Stimulated activated CD4-positive, alpha-beta T cell treated with anti-CD3 and anti-CD28 coated beads, TNF-alpha, amount 100 ng/mL, for 24 hours (primary cell): ENCODE measurements at regions not wholly inside any gene's neighbourhood (a gene's known extent, or its start where the extent isn't known, plus 50 kb on each side); places are given as distances from the start of the nearest gene placed in this dataset.
"Not testable (repeated sequence)": the region's sequence is repeated elsewhere in the genome, so short reads cannot be mapped to it uniquely, and the experiment has no call there.

Experiments used
- DNase-seq, 3 experiments: peaks; one replicate each; pipeline ENCODE4 v3.0.0-alpha.2; 2020; ENCODE audit warnings: low read depth in 3 of 3

DNA sequence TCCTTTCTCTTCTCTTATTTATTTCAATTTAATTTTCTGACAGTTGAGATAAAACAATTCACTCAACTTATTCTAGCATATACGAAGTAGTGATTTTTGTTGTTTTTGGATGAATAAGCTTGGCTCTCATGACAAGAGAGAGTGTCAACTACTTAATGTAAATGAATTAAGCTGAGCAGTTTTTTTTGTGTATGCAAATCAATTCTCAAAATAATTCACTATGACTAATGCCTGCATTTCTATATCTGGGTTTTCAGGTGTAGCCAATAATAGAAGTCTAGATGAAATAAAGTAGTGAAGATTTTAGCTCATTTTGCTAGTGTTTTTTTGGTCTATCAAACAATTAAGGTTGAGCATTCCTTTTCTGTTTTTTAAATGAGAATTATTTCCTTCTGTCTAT lies 1354.0 kb downstream of the CDH8 start:
- DNase-seq: no peak

DNA sequence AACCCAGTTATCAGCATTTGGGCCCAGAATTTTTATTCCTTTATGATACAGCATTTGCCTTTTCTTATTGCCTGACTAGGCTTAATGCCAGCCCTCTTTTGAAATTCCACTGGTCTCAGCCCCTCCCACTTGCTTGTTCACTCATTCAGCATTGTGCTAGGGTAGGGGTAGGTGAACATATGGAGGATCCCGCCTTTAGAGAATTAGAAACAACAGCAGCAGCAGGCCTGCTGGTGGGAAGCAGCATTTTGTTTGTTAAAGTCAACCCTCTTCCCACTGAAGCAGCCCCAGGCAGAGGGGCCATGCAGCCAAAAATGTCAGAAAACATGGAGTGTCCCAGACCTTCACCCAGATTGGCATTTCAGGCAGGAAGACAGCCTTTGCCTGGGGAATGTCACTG lies 1355.2 kb downstream of the CDH8 start:
- DNase-seq: no peak

DNA sequence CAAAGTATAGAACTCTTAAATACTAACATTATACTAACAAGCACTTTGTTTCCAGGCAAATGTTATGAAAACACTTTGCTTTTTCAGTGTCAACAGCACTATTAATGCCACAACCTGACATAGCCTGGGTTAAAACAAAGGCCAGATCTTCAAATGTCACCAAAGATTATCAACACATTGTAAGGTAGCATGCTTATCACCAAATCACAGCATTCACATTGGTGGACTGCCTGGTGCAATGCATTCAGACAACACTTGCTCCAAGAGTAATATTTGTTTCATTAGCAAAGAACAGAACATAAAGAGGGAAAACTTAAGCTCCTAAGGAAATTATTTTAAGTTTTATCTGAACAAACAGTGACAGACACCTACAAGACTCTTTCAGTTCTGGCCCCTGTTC lies 1361.2 kb downstream of the CDH8 start:
- no peak for DNase-seq

DNA sequence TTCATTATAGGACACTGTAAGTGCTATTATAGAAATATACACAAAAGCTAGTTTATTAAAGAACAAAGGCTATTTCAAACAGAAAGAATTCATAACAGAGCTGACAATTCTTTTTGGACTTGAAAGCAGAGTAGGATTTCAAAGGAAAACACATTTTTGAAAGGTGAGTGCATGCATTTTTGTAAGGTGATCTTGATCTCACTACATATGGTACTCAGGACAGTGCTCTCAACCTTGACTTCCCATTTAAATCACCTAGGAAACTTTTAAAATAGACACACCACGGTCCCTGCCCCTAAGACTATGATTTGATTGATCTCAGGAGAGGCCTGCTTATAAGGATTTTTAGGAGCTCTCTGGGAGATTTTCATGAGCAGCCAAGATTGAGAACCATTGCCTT lies 1362.0 kb downstream of the CDH8 start:
- no peak for DNase-seq

DNA sequence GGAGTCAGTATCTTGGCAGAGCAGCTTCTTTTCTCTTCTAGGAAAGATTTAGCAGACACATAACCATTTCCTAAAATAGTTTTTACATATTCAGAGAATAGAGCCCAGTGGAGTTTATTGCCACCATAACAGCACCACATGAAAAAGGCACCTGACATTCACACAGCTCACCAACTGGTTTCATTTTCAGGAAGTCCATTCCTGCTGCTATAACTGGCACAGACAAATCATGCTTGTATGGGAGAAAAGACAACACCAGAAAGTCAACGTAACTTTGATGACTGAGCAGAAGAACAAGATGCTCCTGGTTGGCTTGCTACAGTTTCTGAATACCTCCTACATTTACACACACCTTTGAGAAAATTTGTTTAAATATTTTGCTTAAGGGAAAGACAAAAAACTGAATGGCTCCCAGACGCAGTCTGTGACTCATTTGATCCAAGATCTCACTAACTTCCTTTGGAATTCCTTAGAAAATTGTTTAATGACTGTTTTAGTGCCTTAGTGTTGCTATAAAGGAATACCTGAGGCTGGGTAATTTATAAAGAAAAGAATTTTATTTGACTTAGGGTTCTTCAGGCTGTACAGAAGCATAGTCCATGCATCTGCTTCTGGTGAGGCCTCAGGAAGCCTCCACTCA lies 1380.6 kb downstream of the CDH8 start:
- DNase-seq: no peak

DNA sequence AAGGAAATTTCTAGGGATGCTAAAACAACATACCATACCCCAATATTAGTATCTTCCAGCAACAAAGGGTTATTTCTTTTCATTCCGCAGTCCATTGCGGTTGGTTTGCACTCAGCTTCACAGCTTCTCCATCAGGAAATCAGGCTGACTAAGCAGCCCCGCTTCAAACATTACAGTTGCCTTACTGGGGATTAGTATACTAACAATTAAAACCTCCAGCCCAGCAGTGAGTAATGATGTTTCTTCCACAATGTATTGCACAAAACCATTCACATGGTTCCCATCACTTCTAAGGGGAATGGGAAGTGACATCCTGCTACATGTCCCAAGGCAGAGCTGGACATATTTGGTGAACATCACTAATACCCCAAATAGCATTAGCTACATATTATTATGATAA lies 1384.9 kb downstream of the CDH8 start:
- no peak for DNase-seq

DNA sequence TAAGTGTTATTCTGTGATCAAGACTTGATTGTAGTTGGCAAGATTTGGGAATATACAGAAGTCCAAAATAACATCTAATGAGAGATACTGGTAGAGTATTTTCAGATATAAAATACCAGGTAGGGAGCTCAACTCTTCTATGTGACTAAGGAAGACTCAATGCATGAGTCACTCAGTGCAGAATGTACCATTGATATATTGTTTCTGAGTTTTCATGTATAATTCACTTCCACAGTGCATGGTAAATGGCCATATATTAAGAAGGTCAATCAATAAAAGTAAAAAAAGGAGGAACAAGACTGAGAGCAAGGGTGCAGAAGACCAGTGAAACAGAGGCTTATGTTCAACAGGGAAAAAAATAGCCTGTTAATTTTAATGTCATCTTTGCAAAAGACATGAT lies 1387.9 kb downstream of the CDH8 start:
- DNase-seq: no peak

DNA sequence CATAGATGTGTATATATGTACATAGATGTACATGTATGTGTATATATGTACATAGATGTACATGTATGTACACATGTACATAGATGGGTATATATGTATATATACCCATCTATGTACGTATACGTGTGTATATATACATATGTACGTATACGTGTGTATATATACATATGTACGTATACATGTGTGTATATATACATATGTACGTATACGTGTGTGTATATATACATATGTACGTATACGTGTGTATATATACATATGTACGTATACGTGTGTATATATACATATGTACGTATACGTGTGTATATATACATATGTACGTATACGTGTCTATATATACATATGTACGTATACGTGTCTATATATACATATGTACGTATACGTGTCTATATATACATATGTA lies 1388.8 kb downstream of the CDH8 start:
- not testable (repeated sequence) for DNase-seq

DNA sequence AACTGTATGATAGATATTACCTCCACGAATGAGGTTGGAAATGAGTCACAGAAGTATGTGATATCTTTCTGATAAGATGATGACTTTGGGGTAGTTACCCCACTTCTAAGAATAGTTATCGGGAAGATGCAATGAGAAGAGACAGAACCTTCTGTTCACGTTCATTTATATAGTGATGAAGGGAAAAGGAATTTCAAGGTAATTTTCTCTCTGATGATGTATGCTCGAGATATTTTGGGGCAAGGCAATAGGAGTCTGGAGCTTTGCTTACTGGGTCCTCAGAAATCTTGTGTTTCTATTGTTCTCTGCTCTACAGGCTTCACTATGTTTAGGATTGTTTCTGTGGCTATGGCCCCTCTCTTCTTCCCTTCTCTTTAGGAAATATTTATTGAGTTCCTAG lies 1389.6 kb downstream of the CDH8 start:
- DNase-seq: no peak

DNA sequence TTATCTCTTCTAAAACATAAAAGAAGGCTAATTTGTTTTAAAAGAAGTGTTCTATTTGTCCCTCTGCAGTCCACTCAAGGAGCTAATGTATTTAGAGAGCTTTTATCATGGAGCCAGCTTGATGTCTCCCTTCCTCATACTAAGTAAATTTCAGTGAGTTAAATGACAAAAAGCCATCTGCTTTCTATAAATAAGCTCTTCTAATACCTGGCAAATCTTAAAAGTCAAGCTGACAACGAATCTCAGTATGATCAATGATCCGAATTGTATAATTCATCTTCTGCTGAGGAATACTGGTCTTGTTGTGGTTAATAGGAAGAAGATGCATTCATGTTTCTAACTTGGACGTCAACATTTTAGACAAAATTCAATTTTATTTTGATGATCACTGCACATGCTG lies 1390.7 kb downstream of the CDH8 start:
- DNase-seq: no peak

DNA sequence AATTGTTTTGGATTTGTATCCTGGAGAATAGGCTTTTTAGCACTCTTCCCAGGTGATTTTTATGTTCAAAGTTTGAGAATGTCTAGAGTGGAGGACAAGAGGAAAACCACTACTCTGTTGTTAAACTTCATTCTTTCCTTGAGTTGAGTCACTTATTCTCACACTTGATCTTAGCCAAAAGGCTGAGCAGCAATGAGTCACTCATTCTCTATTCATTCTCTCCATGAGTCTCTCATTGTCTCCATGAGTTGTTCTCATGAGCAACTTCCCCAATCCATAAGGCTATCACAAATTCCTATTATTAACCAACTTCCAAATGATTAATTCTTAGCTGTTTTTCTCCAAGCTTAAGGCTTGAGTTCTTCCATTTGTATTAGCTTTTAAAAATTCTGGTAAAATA lies 1393.3 kb downstream of the CDH8 start:
- no peak for DNase-seq

DNA sequence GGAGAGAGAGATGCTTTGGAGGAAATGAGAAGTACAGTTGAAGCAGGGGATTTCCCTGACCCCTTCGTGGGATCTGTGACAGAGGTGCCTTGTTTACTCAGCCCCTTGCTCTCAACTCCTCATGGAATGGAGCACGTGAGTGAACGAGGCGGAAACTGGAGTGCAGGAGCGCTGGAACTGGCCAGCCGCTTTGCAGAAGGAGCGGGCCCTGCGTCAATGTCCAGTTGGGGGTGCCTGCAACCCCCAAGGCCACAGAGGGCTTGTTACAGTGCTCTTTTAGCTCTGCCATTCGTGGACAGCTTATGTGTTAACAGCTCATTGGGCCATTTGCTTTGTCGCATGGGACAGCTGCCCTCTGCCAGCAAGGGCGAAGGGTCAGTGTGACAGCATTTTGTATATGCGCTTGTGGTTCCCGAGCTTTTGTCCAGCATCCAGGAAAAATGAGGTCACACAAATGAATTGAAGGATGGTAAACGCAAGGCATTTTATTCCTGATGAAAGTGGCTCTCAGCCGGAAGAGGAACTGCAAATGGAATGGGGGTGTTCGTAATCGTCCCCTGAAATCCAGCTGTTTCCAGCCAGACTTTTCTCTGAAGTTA lies 1395.1 kb downstream of the CDH8 start:
- DNase-seq: no peak

DNA sequence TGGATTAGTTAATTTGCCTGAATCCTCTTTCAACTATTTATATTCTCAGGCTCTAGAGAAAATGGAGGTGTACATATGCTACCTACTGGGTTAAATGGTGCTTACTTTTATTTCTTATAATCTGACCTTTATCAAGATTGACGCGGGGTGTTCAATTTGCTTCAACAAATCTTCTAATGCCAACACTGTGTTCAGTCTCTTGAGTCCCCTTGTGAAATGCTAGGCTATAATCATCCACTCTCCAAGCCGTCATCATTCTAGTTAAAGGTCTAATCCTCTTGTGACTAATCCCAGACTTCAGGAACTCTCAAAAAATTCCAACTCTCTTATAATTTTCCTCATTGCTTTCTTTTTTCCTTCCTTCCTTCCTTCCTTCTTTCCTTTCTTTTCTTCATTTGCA lies 1396.2 kb downstream of the CDH8 start:
- no peak for DNase-seq

DNA sequence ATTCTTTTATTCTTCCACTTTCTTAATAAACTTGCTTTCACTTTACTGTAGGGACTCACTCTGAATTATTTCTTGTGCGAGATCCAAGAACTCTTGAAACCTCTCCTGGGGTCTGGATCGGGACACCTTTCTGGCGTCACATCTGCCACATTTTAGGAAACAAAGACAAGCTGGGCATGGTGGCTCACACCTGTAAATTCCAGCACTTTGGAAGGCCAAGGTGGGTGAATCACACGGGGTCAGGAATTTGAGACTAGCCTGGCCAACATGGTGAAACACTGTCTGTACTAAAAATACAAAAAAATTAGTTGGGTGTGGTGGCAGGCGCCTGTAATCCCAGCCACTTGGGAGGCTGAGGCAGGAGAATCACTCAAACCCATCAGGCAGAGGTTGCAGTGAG lies 1399.6 kb downstream of the CDH8 start:
- not testable (repeated sequence) for DNase-seq

DNA sequence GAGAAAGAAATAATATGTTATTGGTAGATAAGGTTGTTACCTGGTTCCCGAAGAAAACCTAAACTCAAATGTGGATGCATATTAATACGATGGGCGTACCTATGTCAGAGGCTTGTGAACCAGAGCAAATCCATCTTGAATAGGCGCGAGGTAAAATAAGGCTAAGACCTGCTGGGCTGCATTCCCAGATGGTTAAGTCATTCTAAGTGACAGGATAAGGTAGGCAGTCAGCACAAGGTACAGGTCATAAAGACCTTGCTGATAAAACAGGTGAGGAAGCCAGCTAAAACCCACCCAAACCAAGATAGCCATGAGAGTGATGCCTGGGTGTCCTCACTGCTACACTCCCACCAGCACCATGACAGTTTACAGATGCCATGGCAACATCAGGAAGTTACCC lies 1400.1 kb downstream of the CDH8 start:
- DNase-seq: no peak

DNA sequence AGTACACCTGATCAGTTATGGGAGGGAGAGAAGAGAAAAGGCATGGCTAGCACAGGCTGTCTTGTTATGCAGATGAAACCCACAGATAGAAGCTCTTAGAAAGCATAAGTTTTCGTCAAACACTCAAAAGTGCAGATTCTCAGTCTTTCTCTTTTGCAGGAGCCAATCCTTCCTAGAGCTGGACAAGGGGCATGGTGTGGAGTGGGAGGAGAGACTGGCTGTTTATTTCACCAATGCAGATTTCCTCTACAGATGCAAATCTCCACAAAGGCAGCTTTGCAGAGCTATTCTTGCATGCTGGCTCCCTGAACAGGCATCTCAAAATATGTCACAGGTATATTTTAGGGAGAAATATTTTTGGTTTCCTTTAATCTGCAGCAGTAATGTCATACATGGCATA lies 1400.7 kb downstream of the CDH8 start:
- DNase-seq: no peak

DNA sequence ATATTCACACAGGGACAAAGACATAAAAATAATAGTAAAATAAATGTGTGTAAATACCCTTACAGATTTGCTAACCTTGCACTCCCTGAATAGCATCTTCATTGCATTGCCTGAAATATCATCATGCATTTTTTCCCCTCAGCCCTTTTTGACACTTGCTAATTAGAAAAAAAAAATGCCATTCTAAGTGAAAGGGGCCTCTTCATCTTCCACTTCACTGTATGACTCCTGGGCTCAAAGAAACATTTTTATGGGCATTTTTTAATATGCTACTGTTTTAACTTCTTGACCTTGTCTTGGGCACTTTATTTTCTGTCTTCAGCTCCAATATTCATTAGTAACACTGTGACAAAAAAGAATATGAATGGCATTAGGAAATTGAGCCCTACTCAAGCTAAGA lies 1424.4 kb downstream of the CDH8 start:
- DNase-seq: no peak

DNA sequence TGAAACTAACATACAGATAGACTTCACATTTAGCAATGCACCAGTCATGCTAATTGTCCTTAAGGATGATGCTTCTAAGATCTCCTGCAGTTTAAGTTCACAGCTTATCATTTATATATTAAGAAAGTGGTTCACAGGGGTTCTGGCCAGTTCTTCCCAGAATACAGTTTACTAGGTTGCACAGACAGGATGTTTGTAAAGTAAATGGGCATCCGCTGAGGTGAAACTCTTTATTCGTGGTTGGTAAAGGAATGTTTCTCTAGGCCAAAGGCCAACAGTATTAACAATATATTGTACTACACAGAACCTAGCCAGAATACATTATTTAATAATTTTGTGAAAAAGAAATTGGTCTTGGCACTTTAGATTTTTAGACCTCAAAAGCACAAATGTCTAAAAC lies 1427.3 kb downstream of the CDH8 start:
- DNase-seq: no peak

DNA sequence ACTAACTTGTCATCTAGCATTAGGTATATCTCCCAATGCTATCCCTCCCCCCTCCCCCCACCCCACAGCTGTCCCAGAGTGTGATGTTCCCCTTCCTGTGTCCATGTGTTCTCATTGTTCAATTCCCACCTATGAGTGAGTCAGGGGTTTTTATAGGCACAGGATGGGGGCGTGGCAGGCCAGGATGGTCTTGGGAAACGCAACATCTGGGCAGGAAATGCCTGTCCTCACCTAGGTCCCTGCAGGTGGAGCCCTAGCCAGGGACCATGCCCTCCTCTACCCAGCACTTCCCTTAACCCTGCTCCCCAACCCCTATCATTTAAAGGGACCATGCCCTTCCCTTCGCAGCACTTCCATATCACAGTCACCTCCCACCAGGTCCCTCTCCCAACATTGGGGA lies 1430.6 kb downstream of the CDH8 start:
- DNase-seq: not testable (repeated sequence)

DNA sequence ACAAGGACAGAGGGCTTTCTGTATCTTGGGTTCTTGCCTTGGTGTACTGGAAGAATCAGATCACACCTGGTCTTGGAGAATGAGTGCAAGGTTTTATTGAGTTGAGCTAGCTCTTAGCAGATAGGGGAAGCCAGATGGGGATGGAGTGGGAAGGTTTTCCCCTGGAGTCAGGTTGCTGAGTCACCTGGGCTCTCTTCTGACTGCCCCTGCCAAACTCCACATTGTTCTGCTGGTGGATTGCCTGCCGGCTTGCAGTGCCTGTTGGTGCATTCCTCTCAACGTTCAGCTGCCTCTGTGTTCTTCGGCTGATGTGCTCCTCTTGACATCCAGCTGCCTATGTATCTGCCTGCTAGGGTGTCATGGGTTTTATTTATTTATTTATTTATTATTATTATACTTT lies 1431.1 kb downstream of the CDH8 start:
- DNase-seq: no peak

DNA sequence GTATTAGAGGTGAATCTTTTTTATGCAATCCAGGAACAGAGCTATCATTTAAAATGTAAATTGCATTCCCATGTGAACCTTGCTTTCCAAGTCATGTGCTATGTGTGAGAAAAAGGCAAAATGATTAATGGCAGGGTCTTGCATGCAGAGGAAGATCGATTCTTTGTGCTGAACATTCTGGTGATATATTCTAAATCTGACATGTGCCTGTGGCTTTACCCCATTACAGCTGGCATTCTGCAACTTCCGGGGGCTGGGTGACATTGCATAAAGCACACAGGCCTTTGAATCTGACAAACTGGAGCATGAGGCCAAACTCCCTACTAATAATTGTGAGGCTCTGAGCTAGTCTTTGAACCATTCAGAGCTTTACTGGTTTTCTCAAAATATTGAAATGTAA lies 1449.7 kb downstream of the CDH8 start:
- DNase-seq: no peak

DNA sequence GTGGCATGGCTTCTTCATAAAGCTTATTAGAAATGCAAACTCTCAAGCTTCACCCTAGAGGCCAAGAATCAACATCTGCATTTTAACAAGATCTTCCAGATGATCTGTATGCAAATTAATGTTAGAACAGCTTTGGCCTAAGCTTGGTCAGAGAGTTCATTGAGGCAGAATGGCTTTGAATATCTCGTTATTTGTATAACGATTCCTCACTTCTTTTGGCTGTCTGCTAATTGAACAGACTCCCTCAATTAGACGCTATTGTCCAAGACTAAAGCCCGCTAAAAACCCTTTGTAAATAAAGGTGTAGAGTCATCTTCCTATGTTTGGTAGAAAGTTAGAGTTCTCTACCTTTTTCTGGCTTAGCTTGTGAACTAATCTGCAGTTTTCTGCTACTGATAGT lies 1453.7 kb downstream of the CDH8 start:
- no peak for DNase-seq

DNA sequence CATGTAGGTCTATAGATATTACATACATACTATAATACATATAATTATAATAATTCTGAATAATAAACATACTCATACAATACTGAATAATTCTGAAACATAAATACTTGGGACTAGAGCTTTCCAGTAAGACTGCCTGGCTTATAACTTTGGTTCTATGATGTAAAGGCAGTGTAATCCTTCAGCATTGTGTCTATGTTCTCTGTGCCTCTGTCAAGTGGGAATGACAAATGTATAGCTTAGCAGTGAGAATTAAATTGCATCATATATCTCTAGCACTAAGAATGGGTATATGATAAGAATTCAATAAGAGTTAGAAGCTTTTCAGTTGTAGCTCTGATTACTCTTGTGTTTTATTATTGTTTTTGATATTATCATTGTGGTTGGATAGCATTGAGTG lies 1469.3 kb downstream of the CDH8 start:
- no peak for DNase-seq

DNA sequence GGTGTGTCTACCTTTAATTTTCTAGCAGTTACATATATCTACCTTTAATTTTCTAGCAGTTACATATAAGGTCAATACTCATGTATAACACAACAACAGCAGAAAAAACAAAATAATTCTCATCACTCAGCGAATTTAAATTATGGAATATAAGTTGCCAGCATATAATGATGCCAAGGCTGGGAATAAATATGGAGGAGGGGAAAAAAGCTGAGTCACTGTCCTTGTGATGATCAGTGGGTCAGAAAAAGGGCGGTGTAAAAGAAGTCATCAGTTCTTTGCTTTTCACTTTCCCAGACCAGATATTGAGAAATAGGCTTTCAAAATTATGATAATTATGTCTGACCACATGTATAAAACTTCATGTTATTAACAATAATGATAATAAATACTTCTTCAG lies 1471.7 kb downstream of the CDH8 start:
- DNase-seq: no peak
